Common myeloid progenitor, CD34-positive (primary cell): ENCODE measurements at regions not wholly inside any gene's neighbourhood (a gene's known extent, or its start where the extent isn't known, plus 50 kb on each side); places are given as distances from the start of the nearest gene placed in this dataset.
A peak's percentile ranks its signal among the peaks of the same experiment; 100 is the strongest.

ENCODE experiments used
- CTCF ChIA-PET: fragments of 350-600 bp; sonication (Branson Sonifier 250); formaldehyde crosslinking; loops from one replicate; lab custom pipeline; 2021; ENCODE audit warnings: antibody characterized with exemption; lab: Charles Lee
- POLR2A ChIA-PET: fragments of 350-600 bp; sonication (Branson Sonifier 250); formaldehyde crosslinking; loops from one replicate; lab custom pipeline; 2021; ENCODE audit warnings: antibody characterized with exemption; lab: Charles Lee
- DNase-seq, 3 donors: peaks; one replicate each; pipeline versions ENCODE4 v3.0.0 to v3.0.0-alpha.2; 2013
- H3K27ac ChIP-seq, 2 experiments: 1 replicate in 1 of 2; 2 replicates in 1 of 2; pipeline ENCODE4 v1.7.0; 2013; ENCODE audit warnings: inconsistent platforms in 2 of 2, low read length in 2 of 2, mild to moderate bottlenecking in 2 of 2, low read depth in 1 of 2, moderate library complexity in 1 of 2; ENCODE audit not compliant: severe bottlenecking in 2 of 2, insufficient read depth in 1 of 2, poor library complexity in 1 of 2
- H3K27me3 ChIP-seq, 5 experiments: replicated peaks in 2 of 5; 1 replicate in 3 of 5; 2 replicates in 2 of 5; pipeline versions ENCODE4 v1.6.1 to v1.7.0; 2013; ENCODE audit warnings: low read length in 4 of 5, mild to moderate bottlenecking in 2 of 5, moderate library complexity in 2 of 5, inconsistent platforms in 1 of 5; ENCODE audit not compliant: insufficient read depth in 5 of 5, control insufficient read depth in 4 of 5
- H3K36me3 ChIP-seq, 4 experiments: 1 replicate in 2 of 4; 2 replicates in 2 of 4; pipeline versions ENCODE4 v1.6.1 to v1.7.0; 2013; ENCODE audit warnings: low read length in 3 of 4, control low read depth in 1 of 4, mild to moderate bottlenecking in 1 of 4; ENCODE audit not compliant: control insufficient read depth in 4 of 4, insufficient read depth in 4 of 4
- H3K4me1 ChIP-seq, 4 experiments: 1 replicate in 3 of 4; 2 replicates in 1 of 4; pipeline versions ENCODE4 v1.6.1 to v1.7.1; 2013; ENCODE audit warnings: low read length in 3 of 4, mild to moderate bottlenecking in 3 of 4, control low read depth in 1 of 4, inconsistent platforms in 1 of 4, moderate library complexity in 1 of 4; ENCODE audit not compliant: control insufficient read depth in 4 of 4, insufficient read depth in 4 of 4; ENCODE audit errors: control extremely low read depth in 1 of 4
- H3K4me3 ChIP-seq, 7 experiments: 1 replicate in 4 of 7; 2 replicates in 3 of 7; pipeline versions ENCODE4 v1.5.1 to v1.7.0; 2013; ENCODE audit warnings: mild to moderate bottlenecking in 7 of 7, low read length in 6 of 7, moderate library complexity in 6 of 7, inconsistent platforms in 2 of 7, low read depth in 2 of 7, control low read depth in 1 of 7; ENCODE audit not compliant: insufficient read depth in 4 of 7, control insufficient read depth in 1 of 7; ENCODE audit errors: extremely low read depth in 1 of 7
- H3K9me3 ChIP-seq, 5 experiments: 1 replicate in 4 of 5; 2 replicates in 1 of 5; pipeline versions ENCODE4 v1.6.1 to v1.7.1; 2013; ENCODE audit warnings: low read length in 4 of 5, mild to moderate bottlenecking in 2 of 5, inconsistent platforms in 1 of 5, low read depth in 1 of 5, moderate library complexity in 1 of 5; ENCODE audit not compliant: control insufficient read depth in 4 of 5, insufficient read depth in 2 of 5; ENCODE audit errors: control extremely low read depth in 1 of 5
- WGBS: methylation state at CpG from one replicate; pipeline ENCODE4 v1.1.5; 2013; ENCODE audit not compliant: insufficient coverage; 5-methylcytosine and 5-hydroxymethylcytosine counted together

DNA sequence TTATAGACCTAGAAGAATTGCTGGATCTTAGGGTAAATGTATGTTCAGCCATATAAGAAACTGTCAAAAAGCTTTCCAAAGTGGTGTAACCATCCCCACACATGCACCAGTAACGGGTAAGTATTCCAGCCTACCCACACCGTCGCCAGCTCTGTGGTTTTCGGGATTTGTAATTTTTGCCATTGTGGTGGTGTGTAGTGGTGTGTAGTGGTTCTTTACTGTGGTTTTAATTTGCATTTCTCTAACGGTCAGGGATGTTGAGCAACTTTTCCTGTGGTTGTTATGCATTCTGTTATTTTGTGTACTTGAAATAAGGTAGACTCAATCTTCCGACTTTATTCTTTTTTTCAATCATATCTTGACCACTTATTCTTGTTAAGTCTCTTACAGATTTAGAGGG lies 342.4 kb upstream of the AJAP1 start:
- CTCF ChIA-PET: no interaction called here
- peaks cover 0 to 17% (median 11%) of the 10 kb centered on the region in 5 experiments for H3K9me3 ChIP-seq
- no peaks in the 10 kb centered on the region for H3K4me1 ChIP-seq
- 88% methylated on average over 3 of the region's 6 CpGs for WGBS
- no peak for DNase-seq
- no peak overlapping the region for H3K27ac ChIP-seq
- POLR2A ChIA-PET: no interaction called here
- no peak overlapping the region for H3K4me3 ChIP-seq
- H3K27me3 ChIP-seq: peaks cover 0 to 2% (median 0%) of the 10 kb centered on the region in 5 experiments
- no peaks in the 10 kb centered on the region for H3K36me3 ChIP-seq

DNA sequence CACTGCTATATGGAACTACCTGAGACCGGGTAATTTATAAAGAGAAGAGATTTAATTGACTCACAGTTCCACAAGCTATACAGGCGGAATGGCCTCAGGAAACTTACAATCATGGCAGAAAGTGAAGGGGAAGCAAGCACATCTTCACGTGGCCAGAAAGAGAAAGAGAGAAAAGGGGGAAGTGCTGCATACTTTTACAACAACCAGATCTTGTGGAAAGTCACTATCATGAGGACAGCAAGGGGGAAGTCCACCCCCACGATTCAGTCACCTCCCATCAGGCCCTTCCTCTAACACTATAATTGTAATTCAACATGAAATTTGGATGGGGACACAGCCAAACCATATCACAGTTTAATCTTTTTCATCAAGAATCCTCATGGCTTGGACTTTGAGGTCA lies 339.2 kb upstream of the AJAP1 start:
- H3K27ac ChIP-seq: no peak overlapping the region
- no peaks in the 10 kb centered on the region for H3K4me1 ChIP-seq
- H3K36me3 ChIP-seq: no peaks in the 10 kb centered on the region
- WGBS: no CpG with 5 or more reads among the region's 4 CpGs
- H3K9me3 ChIP-seq: peaks cover 0 to 17% (median 11%) of the 10 kb centered on the region in 5 experiments
- H3K27me3 ChIP-seq: no peaks in the 10 kb centered on the region
- ChIA-PET CTCF (interaction anchor here (0.5 kb wide), 1 partner anchor 324 kb away, joined by 4 read pairs; no protein-coding TSS in a partner anchor), POLR2A (no interaction called here)
- DNase-seq: no peak
- no peak overlapping the region for H3K4me3 ChIP-seq

DNA sequence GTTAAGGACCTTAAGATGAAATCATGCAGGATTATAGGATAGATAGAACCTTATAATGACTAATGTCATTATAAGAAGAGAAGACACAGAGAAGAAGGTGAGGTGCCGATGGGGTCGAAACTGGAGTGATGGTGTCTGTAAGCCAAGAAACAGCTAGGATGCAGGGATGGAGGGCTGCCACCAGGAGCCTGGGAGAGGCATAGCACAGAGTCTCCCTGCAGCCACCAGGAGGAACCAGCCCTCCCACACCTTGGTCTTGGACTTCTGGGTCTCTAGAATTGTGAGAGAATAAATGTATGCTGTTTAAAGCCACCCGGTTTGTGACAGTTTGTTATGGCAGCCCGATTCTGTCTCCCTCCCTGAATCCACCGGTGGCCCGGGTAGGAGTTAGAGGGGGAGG lies 337.2 kb upstream of the AJAP1 start:
- Histone ChIP-seq H3K4me3 (no peak overlapping the region), H3K27me3 (no peaks in the 10 kb centered on the region), H3K4me1 (no peaks in the 10 kb centered on the region), H3K27ac (no peak overlapping the region), H3K9me3 (peaks cover 0 to 20% (median 11%) of the 10 kb centered on the region in 5 experiments), H3K36me3 (no peaks in the 10 kb centered on the region)
- no peak for DNase-seq
- CTCF ChIA-PET: no interaction called here
- 91% methylated on average over 6 of the region's 6 CpGs for WGBS
- POLR2A ChIA-PET: no interaction called here

DNA sequence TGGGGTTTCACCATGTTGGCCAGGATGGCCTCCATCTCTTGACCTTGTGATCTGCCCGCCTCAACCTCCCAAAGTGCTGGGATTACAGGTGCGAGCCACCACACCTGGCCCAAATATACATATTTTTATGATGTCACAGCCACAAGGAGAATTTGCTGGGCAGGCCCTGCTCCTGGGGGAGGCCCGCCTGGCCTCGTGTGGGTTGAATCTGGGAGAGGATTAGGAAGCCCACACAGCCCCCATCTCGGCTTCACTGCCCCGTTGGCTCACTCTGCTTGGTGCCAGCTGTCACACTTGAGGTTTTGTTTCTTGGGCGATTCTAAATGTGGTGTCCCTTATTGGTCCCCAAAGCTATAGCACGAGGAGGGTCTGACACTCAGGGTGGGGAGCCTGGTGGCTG lies 335.7 kb upstream of the AJAP1 start:
- H3K4me3 ChIP-seq: no peak overlapping the region
- ChIA-PET CTCF (no interaction called here), POLR2A (interaction anchor here (0.6 kb wide), 1 partner anchor 976 kb away, joined by 3 read pairs; no protein-coding TSS in a partner anchor)
- peaks cover 0 to 14% (median 8%) of the 10 kb centered on the region in 5 experiments for H3K9me3 ChIP-seq
- WGBS: 88% methylated on average over 4 of the region's 8 CpGs
- H3K27ac ChIP-seq: no peak overlapping the region
- no peaks in the 10 kb centered on the region for H3K27me3 ChIP-seq
- no peaks in the 10 kb centered on the region for H3K36me3 ChIP-seq
- DNase-seq: no peak
- no peaks in the 10 kb centered on the region for H3K4me1 ChIP-seq

DNA sequence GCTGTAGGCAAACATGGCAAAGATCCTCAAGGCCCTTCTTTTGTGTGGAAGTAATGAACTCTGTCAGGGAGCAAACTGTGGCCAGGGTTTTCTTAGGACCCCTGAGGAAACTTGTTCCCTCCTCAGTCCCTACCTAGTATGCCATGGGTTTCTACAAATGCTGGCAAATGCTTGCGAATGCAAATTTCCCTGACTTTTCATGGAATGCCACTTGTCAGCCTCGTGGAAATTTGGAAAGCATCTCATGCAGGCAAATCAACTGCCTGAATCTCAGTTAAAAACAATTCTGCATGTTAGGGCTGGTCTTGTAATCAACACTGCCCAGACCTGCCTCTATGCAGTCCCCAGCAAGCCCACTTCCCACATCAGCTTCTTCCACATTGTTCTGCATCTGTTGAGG lies 334.9 kb upstream of the AJAP1 start:
- ChIA-PET POLR2A (no interaction called here), CTCF (no interaction called here)
- no peak for DNase-seq
- Histone ChIP-seq H3K9me3 (peaks cover 0 to 9% (median 5%) of the 10 kb centered on the region in 5 experiments), H3K36me3 (no peaks in the 10 kb centered on the region), H3K27me3 (no peaks in the 10 kb centered on the region), H3K4me3 (no peak overlapping the region), H3K4me1 (no peaks in the 10 kb centered on the region), H3K27ac (no peak overlapping the region)
- 52% methylated on average over 2 of the region's 2 CpGs for WGBS

DNA sequence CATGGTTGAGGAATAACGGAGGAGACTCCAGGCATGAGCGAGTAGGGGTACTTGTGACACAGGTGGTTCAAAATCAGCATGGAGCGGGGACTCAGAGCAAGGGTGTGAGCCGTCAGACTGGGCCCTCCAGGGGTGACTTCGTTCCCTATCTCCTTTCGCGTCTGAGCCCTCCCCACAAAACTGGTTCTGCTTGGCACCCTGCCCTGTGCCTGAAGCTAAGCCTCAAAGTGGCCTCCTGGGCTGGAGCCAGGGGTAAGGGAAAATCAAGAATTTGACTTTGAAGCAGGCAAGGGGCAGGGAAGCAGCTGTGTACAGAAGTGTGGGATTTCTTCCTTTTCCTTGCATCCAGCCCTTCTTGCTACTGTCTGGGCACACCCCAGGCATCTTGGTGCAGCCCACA lies 331.5 kb upstream of the AJAP1 start:
- Histone ChIP-seq H3K4me3 (no peak overlapping the region), H3K4me1 (peaks cover 0 to 3% (median 0%) of the 10 kb centered on the region in 4 experiments), H3K27me3 (no peaks in the 10 kb centered on the region), H3K27ac (no peak overlapping the region), H3K9me3 (peaks cover 0 to 2% (median 0%) of the 10 kb centered on the region in 5 experiments), H3K36me3 (no peaks in the 10 kb centered on the region)
- ChIA-PET POLR2A (interaction anchor here (0.7 kb wide), 1 partner anchor 228 kb away, joined by 3 read pairs; no protein-coding TSS in a partner anchor), CTCF (no interaction called here)
- peak in 2 of 3 donors; percentile 13 to 14 for DNase-seq
- WGBS: 75% methylated on average over 7 of the region's 7 CpGs

DNA sequence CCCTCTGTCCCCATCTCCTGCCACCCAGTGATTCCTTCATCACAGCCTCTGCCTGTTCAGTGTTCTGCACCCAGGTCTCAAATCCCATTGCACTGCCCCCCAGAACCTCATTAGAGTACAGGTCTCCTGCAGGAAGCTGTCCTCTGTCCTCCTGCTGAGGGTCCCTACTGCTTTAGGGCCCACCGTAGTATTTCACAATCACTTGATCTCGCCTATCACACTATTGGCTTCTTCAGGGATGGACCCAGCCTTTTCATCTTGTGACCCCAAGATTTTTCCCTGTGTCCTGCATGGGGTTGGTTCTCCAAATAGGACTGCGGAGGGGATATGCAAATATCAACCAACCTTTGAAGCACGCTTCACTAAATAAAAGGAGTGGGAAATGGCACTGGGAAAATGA lies 331.1 kb upstream of the AJAP1 start:
- ChIA-PET POLR2A (interaction anchor here (0.7 kb wide), 1 partner anchor 227 kb away, joined by 3 read pairs; no protein-coding TSS in a partner anchor), CTCF (no interaction called here)
- no peak overlapping the region for H3K27ac ChIP-seq
- no peaks in the 10 kb centered on the region for H3K36me3 ChIP-seq
- WGBS: 97% methylated on average over 4 of the region's 4 CpGs
- no peaks in the 10 kb centered on the region for H3K27me3 ChIP-seq
- no peak overlapping the region for H3K4me3 ChIP-seq
- H3K4me1 ChIP-seq: peaks cover 0 to 5% (median 0%) of the 10 kb centered on the region in 4 experiments
- peaks cover 0 to 2% (median 0%) of the 10 kb centered on the region in 5 experiments for H3K9me3 ChIP-seq
- DNase-seq: no peak
